Activated CD4-positive, alpha-beta T cell treated with anti-CD3 and anti-CD28 coated beads for 36 hours (primary cell): ENCODE measurements at regions not wholly inside any gene's neighbourhood (a gene's known extent, or its start where the extent isn't known, plus 50 kb on each side); places are given as distances from the start of the nearest gene placed in this dataset.

Experiments
- ATAC-seq: fragments of 200-7000 bp; cut with Tn5 transposase; one replicate; pipeline ENCODE4 v1.10.0; 2021; ENCODE audit warnings: mild to moderate bottlenecking, moderate library complexity
- CTCF ChIA-PET: fragments of 350-600 bp; sonication (Branson Sonifier 250); formaldehyde crosslinking; loops from one replicate; lab custom pipeline; 2021; ENCODE audit warnings: antibody characterized with exemption; lab: Charles Lee
- POLR2A ChIA-PET: fragments of 350-600 bp; sonication (Branson Sonifier 250); formaldehyde crosslinking; loops from one replicate; lab custom pipeline; 2021; ENCODE audit warnings: antibody characterized with exemption, inconsistent platforms; lab: Charles Lee
- DNase-seq: peaks from one replicate; pipeline ENCODE4 v3.0.0-alpha.2; 2020
- H3K27ac Mint-ChIP-seq: one replicate; pipeline ENCODE4 v1.8.0; 2021; ENCODE audit warnings: mixed read lengths
- H3K27me3 Mint-ChIP-seq: one replicate; pipeline ENCODE4 v1.8.0; 2021; ENCODE audit warnings: mixed read lengths
- H3K36me3 Mint-ChIP-seq: one replicate; pipeline ENCODE4 v1.8.0; 2021; ENCODE audit warnings: low read depth, mixed read lengths
- H3K4me1 Mint-ChIP-seq: one replicate; pipeline ENCODE4 v1.8.0; 2021; ENCODE audit warnings: mixed read lengths
- H3K4me3 Mint-ChIP-seq: one replicate; pipeline ENCODE4 v1.8.0; 2021; ENCODE audit warnings: mild to moderate bottlenecking, moderate library complexity, mixed read lengths
- H3K9me3 Mint-ChIP-seq: one replicate; pipeline ENCODE4 v1.8.0; 2021; ENCODE audit warnings: low read depth, mixed read lengths
- intact Hi-C, 2 experiments: fragments of 100-400 bp; cut with DNase I in 1 of 2; cut with micrococcal nuclease in 1 of 2; formaldehyde crosslinking; loops; one replicate each; pipeline versions ENCODE4 v1.14.2 to v1.15.1; 2022 to 2024; cut with DNase I, micrococcal nuclease

GRCh38 chr5:66353186-66353585, 209.1 kb downstream of the SREK1 start:
- no peaks in the 10 kb centered on the region for H3K9me3 Mint-ChIP-seq
- H3K27me3 Mint-ChIP-seq, result peaks cover 16% of the 10 kb centered on the region
- H3K27ac Mint-ChIP-seq, result no peak overlapping the region
- no peaks in the 10 kb centered on the region for H3K36me3 Mint-ChIP-seq
- DNase-seq, result no peak
- H3K4me1 Mint-ChIP-seq, result no peaks in the 10 kb centered on the region
- POLR2A ChIA-PET, result no interaction called here
- CTCF ChIA-PET, result no interaction called here
- H3K4me3 Mint-ChIP-seq, result no peak overlapping the region
- no peak for ATAC-seq
- intact Hi-C loops, result no loop called here

GRCh38 chr5:66354422-66354821, 210.3 kb downstream of the SREK1 start:
- H3K27ac Mint-ChIP-seq, result no peak overlapping the region
- ChIA-PET CTCF (interaction anchor here (1.3 kb wide), 1 partner anchor 13 kb away, joined by 4 read pairs; no protein-coding TSS in a partner anchor), POLR2A (no interaction called here)
- DNase-seq (no peak), ATAC-seq (no peak)
- peaks cover 16% of the 10 kb centered on the region for H3K27me3 Mint-ChIP-seq
- intact Hi-C loops, result no loop called here
- no peaks in the 10 kb centered on the region for H3K36me3 Mint-ChIP-seq
- H3K9me3 Mint-ChIP-seq, result no peaks in the 10 kb centered on the region
- no peaks in the 10 kb centered on the region for H3K4me1 Mint-ChIP-seq
- H3K4me3 Mint-ChIP-seq, result no peak overlapping the region

- POLR2A ChIA-PET, result no interaction called here
- H3K4me3 Mint-ChIP-seq, result no peak overlapping the region
- no peak for DNase-seq
- H3K36me3 Mint-ChIP-seq, result no peaks in the 10 kb centered on the region
- ATAC-seq, result no peak
- no peak overlapping the region for H3K27ac Mint-ChIP-seq
- H3K9me3 Mint-ChIP-seq, result no peaks in the 10 kb centered on the region
- CTCF ChIA-PET, result interaction anchor here (0.7 to 1.4 kb wide), 4 partner anchors 11 to 48 kb away, joined by 3 to 4 read pairs (median 4); no protein-coding TSS in a partner anchor
- intact Hi-C loops, result no loop called here
- H3K27me3 Mint-ChIP-seq, result peaks cover 14% of the 10 kb centered on the region
- H3K4me1 Mint-ChIP-seq, result no peaks in the 10 kb centered on the region
Observed at GRCh38 chr5:66356011-66356565, 212.0 kb downstream of the SREK1 start.

- Mint-ChIP-seq H3K36me3 (no peaks in the 10 kb centered on the region), H3K27ac (no peak overlapping the region), H3K9me3 (no peaks in the 10 kb centered on the region), H3K27me3 (peaks cover 18% of the 10 kb centered on the region), H3K4me1 (no peaks in the 10 kb centered on the region), H3K4me3 (no peak overlapping the region)
- DNase-seq (no peak), ATAC-seq (no peak)
- ChIA-PET POLR2A (no interaction called here), CTCF (interaction anchor here (0.9 to 1.3 kb wide), 5 partner anchors 11 to 52 kb away, joined by 3 to 6 read pairs (median 3); no protein-coding TSS in a partner anchor)
- intact Hi-C loops, result no loop called here
Observed at GRCh38 chr5:66358741-66359140, 214.6 kb downstream of the SREK1 start.

GRCh38 chr5:66361070-66361469, 217.0 kb downstream of the SREK1 start:
- intact Hi-C loops, result no loop called here
- ATAC-seq (no peak), DNase-seq (no peak)
- Mint-ChIP-seq H3K27me3 (peaks cover 13% of the 10 kb centered on the region), H3K9me3 (no peaks in the 10 kb centered on the region), H3K4me1 (no peaks in the 10 kb centered on the region), H3K27ac (no peak overlapping the region), H3K36me3 (no peaks in the 10 kb centered on the region), H3K4me3 (no peak overlapping the region)
- ChIA-PET CTCF (interaction anchor here (0.7 to 1.4 kb wide), 3 partner anchors 53 to 533 kb away, joined by 3 to 5 read pairs (median 5); no protein-coding TSS in a partner anchor), POLR2A (no interaction called here)

- ChIA-PET CTCF (interaction anchor here (0.8 to 1.4 kb wide), 2 partner anchors 28 to 54 kb away, joined by 3 to 5 read pairs; no protein-coding TSS in a partner anchor), POLR2A (no interaction called here)
- intact Hi-C loops, result no loop called here
- no peaks in the 10 kb centered on the region for H3K4me1 Mint-ChIP-seq
- no peaks in the 10 kb centered on the region for H3K9me3 Mint-ChIP-seq
- ATAC-seq, result no peak
- peaks cover 15% of the 10 kb centered on the region for H3K27me3 Mint-ChIP-seq
- no peak for DNase-seq
- H3K36me3 Mint-ChIP-seq, result no peaks in the 10 kb centered on the region
- H3K4me3 Mint-ChIP-seq, result no peak overlapping the region
- no peak overlapping the region for H3K27ac Mint-ChIP-seq
Observed at GRCh38 chr5:66362046-66362445, 217.9 kb downstream of the SREK1 start.

GRCh38 chr5:66362687-66363086, 218.6 kb downstream of the SREK1 start:
- Mint-ChIP-seq H3K4me1 (no peaks in the 10 kb centered on the region), H3K27ac (no peak overlapping the region), H3K27me3 (peaks cover 12% of the 10 kb centered on the region), H3K36me3 (no peaks in the 10 kb centered on the region), H3K4me3 (no peak overlapping the region), H3K9me3 (no peaks in the 10 kb centered on the region)
- CTCF ChIA-PET, result no interaction called here
- DNase-seq (no peak), ATAC-seq (no peak)
- intact Hi-C loops, result no loop called here
- POLR2A ChIA-PET, result no interaction called here

- H3K4me3 Mint-ChIP-seq, result no peak overlapping the region
- ATAC-seq (no peak), DNase-seq (no peak)
- H3K27me3 Mint-ChIP-seq, result peaks cover 12% of the 10 kb centered on the region
- intact Hi-C loops, result no loop called here
- POLR2A ChIA-PET, result no interaction called here
- CTCF ChIA-PET, result no interaction called here
- no peaks in the 10 kb centered on the region for H3K9me3 Mint-ChIP-seq
- H3K36me3 Mint-ChIP-seq, result no peaks in the 10 kb centered on the region
- H3K27ac Mint-ChIP-seq, result no peak overlapping the region
- no peaks in the 10 kb centered on the region for H3K4me1 Mint-ChIP-seq
Observed at GRCh38 chr5:66363097-66363496, 219.0 kb downstream of the SREK1 start.

- CTCF ChIA-PET, result no interaction called here
Observed at GRCh38 chr5:66364186-66364585, 220.1 kb downstream of the SREK1 start.

GRCh38 chr5:66365981-66366380, 221.9 kb downstream of the SREK1 start:
- Mint-ChIP-seq H3K36me3 (no peaks in the 10 kb centered on the region), H3K9me3 (no peaks in the 10 kb centered on the region), H3K4me1 (no peaks in the 10 kb centered on the region), H3K27ac (no peak overlapping the region), H3K27me3 (peaks cover 17% of the 10 kb centered on the region), H3K4me3 (no peak overlapping the region)
- intact Hi-C loops, result no loop called here
- DNase-seq (no peak), ATAC-seq (no peak)
- ChIA-PET POLR2A (no interaction called here), CTCF (interaction anchor here (0.6 to 0.8 kb wide), 4 partner anchors 23 to 138 kb away, joined by 3 to 6 read pairs (median 3); no protein-coding TSS in a partner anchor)

More at GRCh38 chr5:66364186-66364585, 220.1 kb downstream of the SREK1 start:
- intact Hi-C loops, result no loop called here
- Mint-ChIP-seq H3K36me3 (no peaks in the 10 kb centered on the region), H3K27me3 (peaks cover 12% of the 10 kb centered on the region), H3K4me1 (no peaks in the 10 kb centered on the region), H3K9me3 (no peaks in the 10 kb centered on the region), H3K27ac (no peak overlapping the region), H3K4me3 (no peak overlapping the region)
- no peak for ATAC-seq
- POLR2A ChIA-PET, result no interaction called here
- no peak for DNase-seq

GRCh38 chr5:66367814-66368541, 223.9 kb downstream of the SREK1 start:
- intact Hi-C loops, result no loop called here
- Mint-ChIP-seq H3K4me3 (no peak overlapping the region), H3K9me3 (no peaks in the 10 kb centered on the region), H3K4me1 (no peaks in the 10 kb centered on the region), H3K27ac (no peak overlapping the region), H3K36me3 (no peaks in the 10 kb centered on the region), H3K27me3 (peaks cover 13% of the 10 kb centered on the region)
- ATAC-seq, result no peak
- ChIA-PET POLR2A (interaction anchor here (0.6 kb wide), 1 partner anchor 1034 kb away, joined by 4 read pairs; no protein-coding TSS in a partner anchor), CTCF (interaction anchor here (0.6 to 1.4 kb wide), 3 partner anchors 12 to 220 kb away, joined by 3 read pairs; no protein-coding TSS in a partner anchor)
- DNase-seq, result no peak

- Mint-ChIP-seq H3K4me3 (no peak overlapping the region), H3K9me3 (no peaks in the 10 kb centered on the region), H3K27ac (no peak overlapping the region), H3K4me1 (no peaks in the 10 kb centered on the region), H3K27me3 (peaks cover 11% of the 10 kb centered on the region), H3K36me3 (no peaks in the 10 kb centered on the region)
- no peak for ATAC-seq
- CTCF ChIA-PET, result no interaction called here
- POLR2A ChIA-PET, result no interaction called here
- intact Hi-C loops, result no loop called here
- no peak for DNase-seq
Observed at GRCh38 chr5:66368811-66369210, 224.7 kb downstream of the SREK1 start.
